ENCODE measurements at regions not wholly inside any gene's neighbourhood (a gene's known extent, or its start where the extent isn't known, plus 50 kb on each side); places are given as distances from the start of the nearest gene placed in this dataset.

GRCh38 chr10:9018195-9019173, 964.0 kb downstream of the GATA3 start:
- no peak overlapping the region for H4K5ac ChIP-seq (ENCODE audit: low read depth, low read length)
- no peak overlapping the region for H4K91ac ChIP-seq (ENCODE audit: insufficient read depth, low read depth, low read length)
- H2BK120ac ChIP-seq (ENCODE audit: low read depth, low read length): no peak overlapping the region
- H3K4me2 ChIP-seq (ENCODE audit: low read depth, low read length): no peak overlapping the region
- no peak overlapping the region for H2AK5ac ChIP-seq (ENCODE audit: low read depth, low read length)
- in situ Hi-C loops (cut with MboI; ENCODE audit: low sequenced_read_pairs): no loop called here
- H3K14ac ChIP-seq (replicated peaks; ENCODE audit: low read depth, low read length): no peak overlapping the region
- H4K8ac ChIP-seq (ENCODE audit: low read depth in 2 of 2, low read length in 2 of 2): no peak overlapping the region
- ChIA-PET CTCF (no interaction called here), POLR2A (ENCODE audit: unreplicated experiment) (no interaction called here)
- ATAC-seq (ENCODE audit: low read depth) (no peak), DNase-seq (no peak)
- H3K4me1 ChIP-seq (ENCODE audit: control insufficient read depth, insufficient read depth, low read length): no peaks in the 10 kb centered on the region
- H2AK9ac ChIP-seq (replicated peaks; ENCODE audit: low read depth, low read length, poor library complexity): no peak overlapping the region
- no peak overlapping the region for H3K27ac ChIP-seq (ENCODE audit: insufficient read depth, low read length)
- H3K18ac ChIP-seq (ENCODE audit: low read depth, low read length): no peak overlapping the region
- TF ChIP-seq BHLHE40 (IDR thresholded peaks at IDR 0.05; ENCODE audit: low read depth, low read length) (no peak), RCOR1 (IDR thresholded peaks at IDR 0.05; ENCODE audit: insufficient replicate concordance, low read length) (no peak), USF2 (IDR thresholded peaks at IDR 0.05; ENCODE audit: low read depth, low read length) (no peak), MAZ (IDR thresholded peaks at IDR 0.05; ENCODE audit: borderline replicate concordance, low read depth, low read length) (no peak), ELK1 (IDR thresholded peaks at IDR 0.05; ENCODE audit: borderline replicate concordance, low read depth, low read length) (no peak), CTCF (conservative IDR thresholded peaks at IDR 0.05; ENCODE audit: low read depth, low read length) (no peak), CHD1 (IDR thresholded peaks at IDR 0.05; ENCODE audit: low read depth, low read length) (no peak), MXI1 (IDR thresholded peaks at IDR 0.05; ENCODE audit: borderline replicate concordance, low read depth, low read length) (no peak), SMC3 (IDR thresholded peaks at IDR 0.05; ENCODE audit: low read depth, low read length) (no peak), CEBPB (IDR thresholded peaks at IDR 0.05; ENCODE audit: low read depth, low read length) (no peak), MAFK (IDR thresholded peaks at IDR 0.05; ENCODE audit: low read depth, low read length) (no peak), FOS (IDR thresholded peaks at IDR 0.05; ENCODE audit: low read depth, low read length) (no peak), POLR2A (IDR thresholded peaks at IDR 0.05; ENCODE audit: low read depth, low read length) (no peak)
- WGBS, 2 experiments (ENCODE audit: extremely low coverage in 2 of 2, insufficient read length in 1 of 2): no CpG with 5 or more reads among the region's 7 CpGs
- H2BK15ac ChIP-seq (ENCODE audit: low read depth, low read length): no peak overlapping the region
- H3K36me3 ChIP-seq (ENCODE audit: control insufficient read depth, insufficient read depth, low read length): no peaks in the 10 kb centered on the region
- no peak overlapping the region for H3K9ac ChIP-seq (ENCODE audit: low read depth, low read length)
- no peak overlapping the region for H2BK5ac ChIP-seq (ENCODE audit: low read depth, low read length, poor library complexity, severe bottlenecking)
- no peak overlapping the region for H2BK20ac ChIP-seq (ENCODE audit: low read depth, low read length)
- H4K20me1 ChIP-seq (ENCODE audit: insufficient read depth, low read length): no peaks in the 10 kb centered on the region
- no peak overlapping the region for H3K4ac ChIP-seq (ENCODE audit: low read depth, low read length)
- H3K27me3 ChIP-seq (ENCODE audit: control insufficient read depth, insufficient read depth, low read length): no peaks in the 10 kb centered on the region
- H3K4me3 ChIP-seq (ENCODE audit: insufficient read depth, low read depth, low read length): no peak overlapping the region
- H3K9me1 ChIP-seq (ENCODE audit: insufficient read depth, low read length): no peaks in the 10 kb centered on the region
- no peak overlapping the region for H3K56ac ChIP-seq (ENCODE audit: extremely low read depth, insufficient read depth, low read length)
- H3K23ac ChIP-seq (ENCODE audit: low read depth, low read length): no peak overlapping the region
- dilution Hi-C loops (cut with HindIII; ENCODE audit: low sequenced_read_pairs, unreplicated experiment): no loop called here
- no peaks in the 10 kb centered on the region for H3K9me3 ChIP-seq (ENCODE audit: control insufficient read depth, insufficient read depth, low read length)
- BruUV-seq (replicated peaks): no TSS peak
- intact Hi-C loops (cut with micrococcal nuclease): no loop called here
- H2AFZ ChIP-seq (replicated peaks; ENCODE audit: low read length, poor library complexity): no peak overlapping the region
- no peaks in the 10 kb centered on the region for H3K79me1 ChIP-seq (ENCODE audit: low read depth in 1 of 2, low read length in 2 of 2)

Data from IMR-90 (cell line).